HCT116 (cell line): ENCODE measurements at regions not wholly inside any gene's neighbourhood (a gene's known extent, or its start where the extent isn't known, plus 50 kb on each side); places are given as distances from the start of the nearest gene placed in this dataset.

Source experiments
- CEBPB ChIP-seq: IDR thresholded peaks from 2 replicates; pipeline ENCODE4 v1.6.1; 2012; ENCODE audit warnings: low read depth
- EZH2 ChIP-seq: fragments of 200-600 bp; sonication (generic); IDR thresholded peaks from 2 replicates; pipeline ENCODE4 v1.6.1; 2017; ENCODE audit warnings: antibody characterized with exemption, mixed run types
- FOSL1 ChIP-seq: IDR thresholded peaks from 2 replicates; pipeline ENCODE4 v1.6.1; 2012; ENCODE audit warnings: low read depth
- POLR2A ChIP-seq: IDR thresholded peaks from 2 replicates; pipeline ENCODE4 v1.7.0; 2011; ENCODE audit warnings: borderline replicate concordance; ENCODE audit not compliant: insufficient read depth, insufficient read length; ENCODE audit errors: extremely low read depth
- POLR2AphosphoS5 ChIP-seq: IDR thresholded peaks from 2 replicates; pipeline ENCODE4 v1.6.1; 2011; ENCODE audit warnings: mild to moderate bottlenecking, low read depth, low read length, moderate library complexity
- SP1 ChIP-seq: IDR thresholded peaks from 2 replicates; pipeline ENCODE4 v1.6.1; 2012; ENCODE audit warnings: low read depth
- ZNF274 ChIP-seq: fragments of 200-500 bp; sonication (Bioruptor generic); IDR thresholded peaks from 2 replicates; pipeline ENCODE4 v1.6.1; 2014; ENCODE audit warnings: mild to moderate bottlenecking, low read depth, low read length, inconsistent platforms
- TF ChIP-seq, protein P1 (sequence below), 3 experiments: fragments of 200-600 bp in 1 of 3; sonication (generic) in 1 of 3; IDR thresholded peaks in 2 of 3; conservative IDR thresholded peaks in 1 of 3; 2 replicates each; pipeline ENCODE4 v1.5.1; 2012 to 2017; ENCODE audit warnings: low read depth in 2 of 3, low read length in 2 of 3, antibody characterized with exemption in 1 of 3, borderline replicate concordance in 1 of 3, control low read depth in 1 of 3, mild to moderate bottlenecking in 1 of 3, mixed read lengths in 1 of 3, mixed run types in 1 of 3, moderate library complexity in 1 of 3; ENCODE audit not compliant: insufficient read depth in 1 of 3
- TF ChIP-seq, protein P2 (sequence below): IDR thresholded peaks from 2 replicates; pipeline ENCODE4 v1.6.1; 2012

DNA sequence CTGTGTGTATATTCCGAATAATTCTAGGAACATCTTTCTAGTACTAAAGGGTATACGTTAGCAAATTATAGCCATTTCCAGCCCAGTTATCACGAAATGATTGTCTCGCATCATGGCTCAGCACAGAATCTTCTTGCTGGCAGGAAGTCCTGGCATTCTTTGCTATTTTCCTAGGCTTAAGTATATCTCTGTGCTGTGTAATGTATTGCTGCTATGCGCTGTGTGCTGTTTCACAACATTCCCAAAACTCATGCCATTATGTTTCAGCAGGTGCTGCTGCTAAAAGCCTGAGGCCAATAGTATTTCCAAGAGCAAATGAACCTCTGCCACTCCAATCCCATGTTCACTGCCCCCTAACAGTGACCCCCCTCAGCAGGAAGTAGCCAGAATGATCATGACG, 62.9 kb upstream of the ZNF92 start:
- TF ChIP-seq, protein P1, sequence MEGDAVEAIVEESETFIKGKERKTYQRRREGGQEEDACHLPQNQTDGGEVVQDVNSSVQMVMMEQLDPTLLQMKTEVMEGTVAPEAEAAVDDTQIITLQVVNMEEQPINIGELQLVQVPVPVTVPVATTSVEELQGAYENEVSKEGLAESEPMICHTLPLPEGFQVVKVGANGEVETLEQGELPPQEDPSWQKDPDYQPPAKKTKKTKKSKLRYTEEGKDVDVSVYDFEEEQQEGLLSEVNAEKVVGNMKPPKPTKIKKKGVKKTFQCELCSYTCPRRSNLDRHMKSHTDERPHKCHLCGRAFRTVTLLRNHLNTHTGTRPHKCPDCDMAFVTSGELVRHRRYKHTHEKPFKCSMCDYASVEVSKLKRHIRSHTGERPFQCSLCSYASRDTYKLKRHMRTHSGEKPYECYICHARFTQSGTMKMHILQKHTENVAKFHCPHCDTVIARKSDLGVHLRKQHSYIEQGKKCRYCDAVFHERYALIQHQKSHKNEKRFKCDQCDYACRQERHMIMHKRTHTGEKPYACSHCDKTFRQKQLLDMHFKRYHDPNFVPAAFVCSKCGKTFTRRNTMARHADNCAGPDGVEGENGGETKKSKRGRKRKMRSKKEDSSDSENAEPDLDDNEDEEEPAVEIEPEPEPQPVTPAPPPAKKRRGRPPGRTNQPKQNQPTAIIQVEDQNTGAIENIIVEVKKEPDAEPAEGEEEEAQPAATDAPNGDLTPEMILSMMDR (IDR thresholded peaks at IDR 0.05 in 2 of 3, conservative IDR thresholded peaks at IDR 0.05 in 1 of 3; ENCODE audit: borderline replicate concordance in 1 of 3, insufficient read depth in 1 of 3, low read depth in 2 of 3, low read length in 2 of 3), result no peak
- no peak for TF ChIP-seq FOSL1
- TF ChIP-seq, protein P2, sequence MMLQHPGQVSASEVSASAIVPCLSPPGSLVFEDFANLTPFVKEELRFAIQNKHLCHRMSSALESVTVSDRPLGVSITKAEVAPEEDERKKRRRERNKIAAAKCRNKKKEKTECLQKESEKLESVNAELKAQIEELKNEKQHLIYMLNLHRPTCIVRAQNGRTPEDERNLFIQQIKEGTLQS, result no peak
- no peak for TF ChIP-seq POLR2A
- TF ChIP-seq ZNF274, result no peak
- no peak for TF ChIP-seq EZH2
- no peak for TF ChIP-seq SP1
- no peak for TF ChIP-seq CEBPB
- TF ChIP-seq POLR2AphosphoS5, result no peak
